Activated CD8-positive, alpha-beta memory T cell treated with anti-CD3 and anti-CD28 coated beads, Interleukin-2, amount 10 ng/mL, durations not matched to agents 7 days and 5 days (primary cell): ENCODE measurements at regions not wholly inside any gene's neighbourhood (a gene's known extent, or its start where the extent isn't known, plus 50 kb on each side); places are given as distances from the start of the nearest gene placed in this dataset.

Experiments
- ATAC-seq: fragments of 150-1000 bp; cut with Tn5 transposase; one replicate; pipeline ENCODE4 v1.10.0; 2021; ENCODE audit warnings: moderate library complexity
- CTCF ChIA-PET: fragments of 350-600 bp; sonication (Branson Sonifier 250); formaldehyde crosslinking; loops from one replicate; lab custom pipeline; 2021; ENCODE audit warnings: antibody characterized with exemption; lab: Charles Lee
- DNase-seq: peaks from one replicate; pipeline ENCODE4 v3.0.0-alpha.2; 2020
- H3K27ac Mint-ChIP-seq: one replicate; pipeline ENCODE4 v1.8.0; 2021; ENCODE audit warnings: mild to moderate bottlenecking, mixed read lengths
- H3K27me3 Mint-ChIP-seq: one replicate; pipeline ENCODE4 v1.8.0; 2021; ENCODE audit warnings: mixed read lengths
- H3K36me3 Mint-ChIP-seq: one replicate; pipeline ENCODE4 v1.8.0; 2021; ENCODE audit warnings: mild to moderate bottlenecking, mixed read lengths
- H3K4me1 Mint-ChIP-seq: one replicate; pipeline ENCODE4 v1.8.0; 2021; ENCODE audit warnings: mixed read lengths
- H3K4me3 Mint-ChIP-seq: one replicate; pipeline ENCODE4 v1.8.0; 2021; ENCODE audit warnings: mild to moderate bottlenecking, moderate library complexity, mixed read lengths
- H3K9me3 Mint-ChIP-seq: one replicate; pipeline ENCODE4 v1.8.0; 2022; ENCODE audit warnings: low read depth, mixed read lengths

GRCh38 chr1:8219530-8219929 is 98.4 kb upstream of the SLC45A1 start:
- Mint-ChIP-seq H3K36me3 (no peaks in the 10 kb centered on the region), H3K27me3 (peaks cover 41% of the 10 kb centered on the region), H3K4me1 (peaks cover 15% of the 10 kb centered on the region), H3K27ac (no peak overlapping the region), H3K9me3 (no peaks in the 10 kb centered on the region), H3K4me3 (no peak overlapping the region)
- ATAC-seq (no peak), DNase-seq (no peak)
- CTCF ChIA-PET: no interaction called here

- Mint-ChIP-seq H3K27me3 (peaks cover 44% of the 10 kb centered on the region), H3K4me3 (no peak overlapping the region)
- no peak for ATAC-seq
Measured at GRCh38 chr1:8218351-8219092, 99.4 kb upstream of the SLC45A1 start.

GRCh38 chr1:8217809-8218208 is 100.1 kb upstream of the SLC45A1 start:
- Mint-ChIP-seq H3K27ac (no peak overlapping the region), H3K27me3 (peaks cover 47% of the 10 kb centered on the region), H3K36me3 (no peaks in the 10 kb centered on the region), H3K9me3 (no peaks in the 10 kb centered on the region), H3K4me1 (peaks cover 15% of the 10 kb centered on the region), H3K4me3 (peak overlapping the region; percentile 18)
- ATAC-seq (no peak), DNase-seq (no peak)
- CTCF ChIA-PET: no interaction called here

More at GRCh38 chr1:8218351-8219092, 99.4 kb upstream of the SLC45A1 start:
- Mint-ChIP-seq H3K4me1 (peaks cover 12% of the 10 kb centered on the region), H3K9me3 (no peaks in the 10 kb centered on the region), H3K27ac (no peak overlapping the region), H3K36me3 (no peaks in the 10 kb centered on the region)
- CTCF ChIA-PET: interaction anchor here (0.8 kb wide), 1 partner anchor 89 kb away, joined by 4 read pairs; no protein-coding TSS in a partner anchor
- DNase-seq: no peak

- no peak overlapping the region for H3K27ac Mint-ChIP-seq
- peaks cover 54% of the 10 kb centered on the region for H3K27me3 Mint-ChIP-seq
- no peaks in the 10 kb centered on the region for H3K9me3 Mint-ChIP-seq
- peaks cover 22% of the 10 kb centered on the region for H3K4me1 Mint-ChIP-seq
- ATAC-seq (peak; percentile 58), DNase-seq (no peak)
- H3K4me3 Mint-ChIP-seq: peak overlapping the region; percentile 29
- CTCF ChIA-PET: no interaction called here
- H3K36me3 Mint-ChIP-seq: no peaks in the 10 kb centered on the region
Measured at GRCh38 chr1:8217011-8217711, 100.8 kb upstream of the SLC45A1 start.

- no peak overlapping the region for H3K4me3 Mint-ChIP-seq
- ATAC-seq (no peak), DNase-seq (no peak)
- peaks cover 1% of the 10 kb centered on the region for H3K36me3 Mint-ChIP-seq
- no peak overlapping the region for H3K27ac Mint-ChIP-seq
- CTCF ChIA-PET: no interaction called here
- H3K9me3 Mint-ChIP-seq: no peaks in the 10 kb centered on the region
- peaks cover 65% of the 10 kb centered on the region for H3K27me3 Mint-ChIP-seq
- H3K4me1 Mint-ChIP-seq: peaks cover 28% of the 10 kb centered on the region
Measured at GRCh38 chr1:8216005-8216404, 101.9 kb upstream of the SLC45A1 start.

- Mint-ChIP-seq H3K27me3 (peaks cover 64% of the 10 kb centered on the region), H3K36me3 (peaks cover 1% of the 10 kb centered on the region)
- CTCF ChIA-PET: no interaction called here
Measured at GRCh38 chr1:8214501-8215173, 103.3 kb upstream of the SLC45A1 start.

GRCh38 chr1:8213676-8214075 is 104.2 kb upstream of the SLC45A1 start:
- peaks cover 63% of the 10 kb centered on the region for H3K27me3 Mint-ChIP-seq
- ATAC-seq: no peak
- H3K36me3 Mint-ChIP-seq: peaks cover 1% of the 10 kb centered on the region
- H3K4me1 Mint-ChIP-seq: peaks cover 24% of the 10 kb centered on the region
- CTCF ChIA-PET: no interaction called here
- H3K27ac Mint-ChIP-seq: no peak overlapping the region
- H3K9me3 Mint-ChIP-seq: no peaks in the 10 kb centered on the region
- no peak for DNase-seq
- no peak overlapping the region for H3K4me3 Mint-ChIP-seq

More at GRCh38 chr1:8214501-8215173, 103.3 kb upstream of the SLC45A1 start:
- Mint-ChIP-seq H3K9me3 (no peaks in the 10 kb centered on the region), H3K4me3 (no peak overlapping the region), H3K4me1 (peaks cover 28% of the 10 kb centered on the region), H3K27ac (no peak overlapping the region)
- ATAC-seq: no peak
- DNase-seq: no peak

- no peak overlapping the region for H3K27ac Mint-ChIP-seq
Measured at GRCh38 chr1:8213136-8213535, 104.8 kb upstream of the SLC45A1 start.

GRCh38 chr1:8212580-8213031 is 105.3 kb upstream of the SLC45A1 start:
- ATAC-seq (no peak), DNase-seq (no peak)
- no peaks in the 10 kb centered on the region for H3K9me3 Mint-ChIP-seq
- H3K4me1 Mint-ChIP-seq: peaks cover 20% of the 10 kb centered on the region
- peaks cover 53% of the 10 kb centered on the region for H3K27me3 Mint-ChIP-seq
- no peak overlapping the region for H3K4me3 Mint-ChIP-seq
- H3K36me3 Mint-ChIP-seq: peaks cover 1% of the 10 kb centered on the region
- CTCF ChIA-PET: no interaction called here
- no peak overlapping the region for H3K27ac Mint-ChIP-seq

More at GRCh38 chr1:8213136-8213535, 104.8 kb upstream of the SLC45A1 start:
- Mint-ChIP-seq H3K9me3 (no peaks in the 10 kb centered on the region), H3K36me3 (peaks cover 1% of the 10 kb centered on the region), H3K4me1 (peaks cover 22% of the 10 kb centered on the region), H3K4me3 (no peak overlapping the region), H3K27me3 (peaks cover 57% of the 10 kb centered on the region)
- no peak for DNase-seq
- no peak for ATAC-seq
- CTCF ChIA-PET: no interaction called here

GRCh38 chr1:8211883-8212579 is 105.9 kb upstream of the SLC45A1 start:
- H3K4me3 Mint-ChIP-seq: no peak overlapping the region
- DNase-seq (peak; percentile 44), ATAC-seq (no peak)
- H3K27me3 Mint-ChIP-seq: peaks cover 50% of the 10 kb centered on the region
- no peaks in the 10 kb centered on the region for H3K9me3 Mint-ChIP-seq
- H3K36me3 Mint-ChIP-seq: peaks cover 1% of the 10 kb centered on the region
- H3K4me1 Mint-ChIP-seq: peaks cover 20% of the 10 kb centered on the region
- peak overlapping the region; percentile 74 for H3K27ac Mint-ChIP-seq
- CTCF ChIA-PET: interaction anchor here (0.6 kb wide), 1 partner anchor 13 kb away, joined by 3 read pairs; no protein-coding TSS in a partner anchor

- no peaks in the 10 kb centered on the region for H3K9me3 Mint-ChIP-seq
- H3K36me3 Mint-ChIP-seq: peaks cover 1% of the 10 kb centered on the region
- peaks cover 16% of the 10 kb centered on the region for H3K4me1 Mint-ChIP-seq
- no peak overlapping the region for H3K4me3 Mint-ChIP-seq
- no peak for ATAC-seq
- H3K27ac Mint-ChIP-seq: peak overlapping the region; percentile 34
- DNase-seq: no peak
- CTCF ChIA-PET: interaction anchor here (0.6 kb wide), 1 partner anchor 12 kb away, joined by 3 read pairs; no protein-coding TSS in a partner anchor
- peaks cover 45% of the 10 kb centered on the region for H3K27me3 Mint-ChIP-seq
Measured at GRCh38 chr1:8211251-8211882, 106.5 kb upstream of the SLC45A1 start.

- H3K9me3 Mint-ChIP-seq: no peaks in the 10 kb centered on the region
- peaks cover 1% of the 10 kb centered on the region for H3K36me3 Mint-ChIP-seq
- ATAC-seq: no peak
- peaks cover 7% of the 10 kb centered on the region for H3K4me1 Mint-ChIP-seq
- H3K27me3 Mint-ChIP-seq: peaks cover 18% of the 10 kb centered on the region
- CTCF ChIA-PET: no interaction called here
- no peak overlapping the region for H3K27ac Mint-ChIP-seq
- no peak for DNase-seq
- no peak overlapping the region for H3K4me3 Mint-ChIP-seq
Measured at GRCh38 chr1:8207202-8207601, 110.7 kb upstream of the SLC45A1 start.
